ENCODE measurements at regions not wholly inside any gene's neighbourhood (a gene's known extent, or its start where the extent isn't known, plus 50 kb on each side); places are given as distances from the start of the nearest gene placed in this dataset.
"Not testable (repeated sequence)": the region's sequence is repeated elsewhere in the genome, so short reads cannot be mapped to it uniquely, and the experiment has no call there.

- DNase-seq, result no peak
These were observed 67.2 kb upstream of the FOXN3 start for GRCh38 chr14:89484051-89484844.

GRCh38 chr14:89481196-89481595, 64.2 kb upstream of the FOXN3 start:
- no peak for DNase-seq

GRCh38 chr14:89480278-89480677, 63.2 kb upstream of the FOXN3 start:
- DNase-seq, result no peak

GRCh38 chr14:89479802-89480201, 62.8 kb upstream of the FOXN3 start:
- no peak for DNase-seq

GRCh38 chr14:89477391-89477790, 60.4 kb upstream of the FOXN3 start:
- no peak for DNase-seq

- DNase-seq, result no peak
These were observed 59.4 kb upstream of the FOXN3 start for GRCh38 chr14:89476354-89476896.

GRCh38 chr14:89474464-89474863, 57.4 kb upstream of the FOXN3 start:
- DNase-seq, result no peak

- no peak for DNase-seq
These were observed 57.0 kb upstream of the FOXN3 start for GRCh38 chr14:89473989-89474388.

GRCh38 chr14:89473569-89473968, 56.5 kb upstream of the FOXN3 start:
- DNase-seq, result no peak

- no peak for DNase-seq
These were observed 53.4 kb upstream of the FOXN3 start for GRCh38 chr14:89470401-89470800.

- DNase-seq, result no peak
These were observed 52.5 kb upstream of the FOXN3 start for GRCh38 chr14:89469210-89470198.

- no peak for DNase-seq
These were observed 51.5 kb upstream of the FOXN3 start for GRCh38 chr14:89468566-89468965.

GRCh38 chr14:89468030-89468429, 51.0 kb upstream of the FOXN3 start:
- DNase-seq, result not testable (repeated sequence)

- no peak for DNase-seq
These were observed 49.9 kb upstream of the FOXN3 start for GRCh38 chr14:89466944-89467343.
